Upper lobe of left lung (tissue), 4 donors: ENCODE measurements at regions not wholly inside any gene's neighbourhood (a gene's known extent, or its start where the extent isn't known, plus 50 kb on each side); places are given as distances from the start of the nearest gene placed in this dataset.

Source experiments
- CTCF ChIP-seq, 6 experiments: fragments of 450-650 bp in 4 of 6; fragments of 200-600 bp in 2 of 6; sonication (generic) in 2 of 6; IDR thresholded peaks; one replicate each; pipeline ENCODE4 v1.5.1; 2016 to 2019; ENCODE audit warnings: antibody characterized with exemption in 6 of 6
- EP300 ChIP-seq, 4 donors: sonication (generic); formaldehyde crosslinking; IDR thresholded peaks; one replicate each; pipeline ENCODE4 v1.5.1; 2017; ENCODE audit warnings: antibody characterized with exemption in 4 of 4, control low read depth in 2 of 4
- POLR2A ChIP-seq, 4 donors: fragments of 450-650 bp; IDR thresholded peaks; one replicate each; pipeline ENCODE4 v1.5.1; 2016 to 2017; ENCODE audit warnings: antibody characterized with exemption in 4 of 4, mild to moderate bottlenecking in 2 of 4
- POLR2AphosphoS5 ChIP-seq, 2 donors: sonication (generic); formaldehyde crosslinking; IDR thresholded peaks; one replicate each; pipeline ENCODE4 v1.5.1; 2017; ENCODE audit warnings: antibody characterized with exemption in 2 of 2

GRCh38 chr11:112785149-112785548 lies 176.1 kb upstream of the NCAM1 start:
- TF ChIP-seq CTCF (IDR thresholded peaks at IDR 0.05) (no peak), EP300 (IDR thresholded peaks at IDR 0.05) (no peak), POLR2A (IDR thresholded peaks at IDR 0.05) (no peak), POLR2AphosphoS5 (IDR thresholded peaks at IDR 0.05) (no peak)
